GM12878 (cell line): ENCODE measurements at regions not wholly inside any gene's neighbourhood (a gene's known extent, or its start where the extent isn't known, plus 50 kb on each side); places are given as distances from the start of the nearest gene placed in this dataset.
"Not testable (repeated sequence)": the region's sequence is repeated elsewhere in the genome, so short reads cannot be mapped to it uniquely, and the experiment has no call there.

Experiments used
- CBX5 ChIP-seq: sonication (generic); IDR thresholded peaks from 2 replicates; pipeline ENCODE4 v1.6.1; 2016; ENCODE audit warnings: low read depth, moderate library complexity, mild to moderate bottlenecking, inconsistent platforms
- CEBPB ChIP-seq, 2 experiments: fragments of 150-350 bp in 1 of 2; IDR thresholded peaks; 2 replicates each; pipeline ENCODE4 v1.6.1; 2012 to 2014; ENCODE audit warnings: low read depth in 2 of 2, low read length in 2 of 2, borderline replicate concordance in 1 of 2, inconsistent platforms in 1 of 2
- CREM ChIP-seq: IDR thresholded peaks from 2 replicates; pipeline ENCODE4 v1.6.1; 2014; ENCODE audit warnings: antibody characterized with exemption, low read depth
- CTCF ChIP-seq, 3 experiments: IDR thresholded peaks in 2 of 3; conservative IDR thresholded peaks in 1 of 3; 2 replicates each; pipeline ENCODE4 v1.5.1; 2011; ENCODE audit warnings: low read depth in 3 of 3, low read length in 3 of 3, mild to moderate bottlenecking in 3 of 3, control low read depth in 2 of 3, moderate library complexity in 2 of 3, inconsistent platforms in 1 of 3, mixed read lengths in 1 of 3; ENCODE audit not compliant: control insufficient read depth in 2 of 3, insufficient read depth in 1 of 3; ENCODE audit errors: extremely low read depth in 1 of 3
- EP300 ChIP-seq, 2 experiments: fragments of 150-350 bp in 1 of 2; IDR thresholded peaks; 2 replicates each; pipeline ENCODE4 v1.6.1; 2011 to 2012; ENCODE audit warnings: low read depth in 2 of 2, low read length in 2 of 2, borderline replicate concordance in 1 of 2, improper control_type of control experiment in 1 of 2, inconsistent platforms in 1 of 2; ENCODE audit not compliant: control insufficient read depth in 1 of 2
- EZH2 ChIP-seq: IDR thresholded peaks from 2 replicates; pipeline ENCODE4 v1.6.1; 2012; ENCODE audit warnings: low read depth, mild to moderate bottlenecking, control low read depth, inconsistent platforms, low read length, borderline replicate concordance; ENCODE audit not compliant: control insufficient read depth
- PKNOX1 ChIP-seq: fragments of 450-650 bp; IDR thresholded peaks from 2 replicates; pipeline ENCODE4 v1.6.1; 2016; ENCODE audit warnings: mild to moderate bottlenecking
- SP1 ChIP-seq: IDR thresholded peaks from one replicate; pipeline ENCODE4 v1.6.1; 2011; ENCODE audit warnings: low read depth, low read length
- SREBF2 ChIP-seq: IDR thresholded peaks from 2 replicates; pipeline ENCODE4 v1.6.1; 2012; ENCODE audit warnings: mild to moderate bottlenecking, low read length
- YY1 ChIP-seq: IDR thresholded peaks from 2 replicates; pipeline ENCODE4 v1.6.1; 2011; ENCODE audit warnings: low read depth, mild to moderate bottlenecking, low read length
- ZNF384 ChIP-seq: IDR thresholded peaks from 2 replicates; pipeline ENCODE4 v1.6.1; 2012; ENCODE audit warnings: low read depth, mild to moderate bottlenecking, low read length, improper control_type of control experiment, borderline replicate concordance
- ZNF592 ChIP-seq: fragments of 450-650 bp; IDR thresholded peaks from 2 replicates; pipeline ENCODE4 v1.6.1; 2017; ENCODE audit warnings: mild to moderate bottlenecking, moderate library complexity

- not testable (repeated sequence) for TF ChIP-seq CBX5; CEBPB (IDR thresholded peaks at IDR 0.05; ENCODE audit: borderline replicate concordance in 1 of 2, low read depth in 2 of 2, low read length in 2 of 2); CREM; CTCF (IDR thresholded peaks at IDR 0.05 in 2 of 3, conservative IDR thresholded peaks at IDR 0.05 in 1 of 3; ENCODE audit: control insufficient read depth in 2 of 3, extremely low read depth in 1 of 3, insufficient read depth in 1 of 3, low read depth in 3 of 3, low read length in 3 of 3); EZH2; SREBF2; PKNOX1; SP1; ZNF384; ZNF592; YY1; EP300 (IDR thresholded peaks at IDR 0.05; ENCODE audit: borderline replicate concordance in 1 of 2, control insufficient read depth in 1 of 2, low read depth in 2 of 2, low read length in 2 of 2)
Observed at GRCh38 chr9:138217284-138217850, 339.8 kb downstream of the CACNA1B start.
